Daoy (cell line): ENCODE measurements at regions not wholly inside any gene's neighbourhood (a gene's known extent, or its start where the extent isn't known, plus 50 kb on each side); places are given as distances from the start of the nearest gene placed in this dataset.
"Not testable (repeated sequence)": the region's sequence is repeated elsewhere in the genome, so short reads cannot be mapped to it uniquely, and the experiment has no call there.

Experiments
- DNase-seq: peaks from one replicate; pipeline ENCODE4 v3.0.0-alpha.2; 2015; ENCODE audit warnings: low read depth

DNA sequence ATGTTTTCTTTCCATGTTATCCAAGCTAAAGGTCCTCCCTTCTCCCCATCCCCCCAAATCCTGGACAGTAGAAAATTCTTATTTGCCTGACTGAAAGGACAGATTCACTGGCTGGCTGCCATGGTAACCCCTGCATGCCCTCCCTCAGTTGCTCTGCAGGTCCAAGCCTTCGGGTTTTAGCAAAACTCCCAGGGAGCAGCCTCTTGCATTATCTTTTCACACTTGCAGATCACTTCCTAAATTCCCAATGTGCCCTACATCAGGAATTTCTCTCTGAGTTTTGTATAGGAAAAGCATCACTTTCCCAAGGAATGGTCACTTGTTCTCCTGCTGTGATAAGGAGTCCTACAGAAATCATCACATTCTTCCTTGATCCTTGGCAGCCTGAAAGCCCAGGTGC, 75.0 kb upstream of the TENM4 start:
- DNase-seq = no peak

- no peak for DNase-seq
Measured at GRCh38 chr11:79514695-79515094, 73.9 kb upstream of the TENM4 start.

DNA sequence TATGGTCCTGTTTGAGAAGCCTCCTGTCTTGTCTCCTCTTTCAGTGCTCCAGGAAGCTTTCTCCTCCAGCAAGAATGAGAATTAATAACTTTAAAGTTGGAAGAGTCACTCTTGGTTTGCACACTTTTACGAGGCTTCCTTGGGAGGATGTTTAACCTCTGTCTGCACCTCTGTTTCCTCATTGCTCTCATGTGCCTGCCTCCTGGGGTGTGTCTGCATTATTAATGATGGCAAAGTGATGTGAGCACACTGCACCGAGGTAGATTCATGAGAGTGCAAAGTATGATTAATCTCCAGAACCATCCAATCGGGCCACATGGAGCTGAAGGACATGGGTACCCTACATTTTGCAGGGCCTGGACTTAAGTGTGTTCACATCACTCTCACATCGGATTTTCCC, 73.5 kb upstream of the TENM4 start:
- DNase-seq = no peak

DNA sequence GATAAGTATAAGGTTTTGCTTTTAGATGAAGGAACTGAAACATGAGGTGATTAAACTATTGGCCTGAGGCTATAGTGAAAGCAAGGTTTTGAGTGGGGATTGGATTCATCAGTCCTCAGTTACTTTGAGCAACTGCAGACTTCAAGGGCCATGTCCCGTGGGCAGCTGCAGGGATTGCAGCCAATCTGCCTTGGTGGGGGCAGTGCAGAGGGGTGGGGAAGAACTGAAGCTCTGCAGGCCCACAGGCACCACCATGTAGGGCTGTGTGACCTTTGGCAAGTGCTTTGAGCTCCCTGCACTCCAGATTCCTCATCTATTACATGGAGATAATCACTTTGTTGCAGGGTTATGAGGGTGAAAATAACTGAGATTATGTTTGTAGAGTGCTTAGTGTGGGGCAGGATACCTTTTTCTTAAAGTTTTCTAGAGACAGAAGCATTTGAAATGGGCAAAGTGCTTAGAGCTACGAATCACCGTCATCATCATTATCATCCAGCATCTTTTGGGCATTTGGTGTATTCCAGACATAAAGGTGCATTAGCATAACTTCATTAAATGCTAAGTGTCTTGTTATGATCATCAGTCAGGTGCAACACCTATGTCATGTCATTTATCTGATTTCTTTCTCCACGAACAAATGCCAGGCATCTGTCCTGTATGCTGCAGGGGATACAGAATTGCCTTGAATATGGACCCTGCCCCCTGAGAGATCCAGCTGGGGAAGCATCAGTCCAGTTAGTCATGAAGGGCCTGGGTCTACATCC, 72.1 kb upstream of the TENM4 start:
- no peak for DNase-seq

DNA sequence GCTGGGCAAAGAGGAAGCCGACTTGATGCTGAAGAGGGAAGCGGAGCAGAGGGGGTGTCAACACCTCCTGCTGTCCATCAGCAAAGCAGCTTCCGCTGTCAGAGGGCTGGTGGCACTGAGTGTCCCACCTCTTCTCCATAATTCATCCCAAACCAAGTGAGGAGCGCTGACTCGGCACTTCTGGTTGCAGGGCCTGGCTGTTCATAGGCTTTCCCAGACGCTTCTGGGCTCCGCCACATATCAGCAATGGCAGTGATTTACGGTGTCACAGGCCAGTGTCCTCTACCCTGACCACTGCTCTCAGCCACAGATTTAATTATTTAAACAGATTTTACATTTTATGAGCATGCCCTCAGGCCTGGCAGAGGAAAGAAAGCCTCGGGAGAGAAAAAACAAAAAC, 70.1 kb upstream of the TENM4 start:
- no peak for DNase-seq

- no peak for DNase-seq
Measured at GRCh38 chr11:79508461-79508860, 67.6 kb upstream of the TENM4 start.

DNA sequence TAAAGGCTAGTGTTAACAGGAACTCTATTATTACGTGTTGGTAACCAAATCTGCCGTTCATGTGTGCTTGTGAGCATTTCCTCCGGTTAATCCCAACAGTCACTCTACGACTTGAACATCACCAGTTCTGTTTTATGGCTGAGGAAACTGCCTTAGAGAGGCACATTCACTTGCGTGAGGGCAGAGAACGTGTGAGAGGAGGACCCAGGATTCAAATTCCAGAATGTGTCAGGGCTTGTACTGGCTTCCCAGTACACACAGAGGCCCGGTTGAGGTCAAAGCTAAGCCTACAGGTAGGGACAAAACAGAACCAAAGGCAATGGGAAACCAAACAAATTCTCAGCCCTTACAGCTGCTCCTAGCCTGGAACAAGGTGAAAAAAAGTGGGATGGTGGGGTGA, 66.9 kb upstream of the TENM4 start:
- no peak for DNase-seq

GRCh38 chr11:79506734-79507344, 66.0 kb upstream of the TENM4 start:
- DNase-seq = no peak

- no peak for DNase-seq
Measured at GRCh38 chr11:79506124-79506523, 65.3 kb upstream of the TENM4 start.

DNA sequence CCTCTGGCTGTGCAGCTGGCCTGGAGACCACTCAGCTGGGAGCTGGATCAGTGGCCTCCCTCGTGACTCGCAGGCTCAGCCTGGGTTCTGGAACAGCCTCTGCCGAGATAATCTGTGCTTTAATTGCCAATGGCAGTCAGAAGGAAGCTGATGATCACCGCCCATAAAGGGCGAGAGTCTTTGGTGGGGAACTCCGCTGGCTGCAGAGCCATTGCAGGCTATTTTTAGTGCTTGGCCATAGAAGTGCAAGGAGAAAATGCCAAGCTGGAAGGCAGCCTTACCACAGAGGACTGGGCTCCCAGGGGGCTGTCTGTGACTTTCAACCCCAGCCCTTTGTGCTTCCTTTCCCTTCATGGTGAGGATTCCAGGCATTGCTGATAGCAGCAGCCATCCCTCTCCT, 62.2 kb upstream of the TENM4 start:
- DNase-seq = no peak

DNA sequence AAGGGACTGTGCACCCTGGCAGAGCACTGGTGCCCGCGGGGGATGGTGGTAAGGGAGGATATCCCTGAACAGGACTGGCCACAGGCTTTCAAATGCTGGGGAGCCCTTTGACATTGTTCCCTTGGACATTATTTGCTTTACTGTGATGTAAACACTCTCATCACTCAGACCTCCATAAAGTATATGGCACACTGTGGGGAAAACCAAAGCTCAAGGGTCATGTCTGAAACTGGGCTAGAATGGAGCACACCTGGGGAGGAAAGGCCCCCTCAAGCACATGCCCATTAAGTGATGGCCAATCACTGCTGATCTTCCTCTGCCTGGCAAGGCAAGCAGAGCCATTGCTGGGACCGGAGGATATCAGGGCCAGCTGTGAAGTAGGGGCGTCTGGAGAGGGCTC, 60.9 kb upstream of the TENM4 start:
- no peak for DNase-seq

DNA sequence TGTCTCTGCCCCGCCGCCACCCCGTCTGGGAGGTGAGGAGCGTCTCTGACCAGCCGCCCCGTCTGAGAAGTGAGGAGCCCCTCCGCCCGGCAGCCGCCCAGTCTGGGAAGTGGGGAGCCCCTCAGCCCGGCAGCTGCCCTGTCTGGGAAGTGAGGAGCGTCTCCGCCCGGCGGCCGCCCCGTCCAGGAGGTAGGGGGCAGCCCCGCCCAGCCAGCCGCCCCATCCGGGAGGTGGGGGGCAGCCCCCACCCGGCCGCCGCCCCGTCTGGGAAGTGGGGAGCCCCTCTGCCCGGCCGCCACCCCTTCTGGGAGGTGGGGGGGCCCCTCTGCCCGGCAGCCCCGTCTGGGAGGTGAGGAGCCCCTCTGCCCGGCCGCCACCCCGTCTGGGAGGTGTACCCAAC, 59.1 kb upstream of the TENM4 start:
- not testable (repeated sequence) for DNase-seq

DNA sequence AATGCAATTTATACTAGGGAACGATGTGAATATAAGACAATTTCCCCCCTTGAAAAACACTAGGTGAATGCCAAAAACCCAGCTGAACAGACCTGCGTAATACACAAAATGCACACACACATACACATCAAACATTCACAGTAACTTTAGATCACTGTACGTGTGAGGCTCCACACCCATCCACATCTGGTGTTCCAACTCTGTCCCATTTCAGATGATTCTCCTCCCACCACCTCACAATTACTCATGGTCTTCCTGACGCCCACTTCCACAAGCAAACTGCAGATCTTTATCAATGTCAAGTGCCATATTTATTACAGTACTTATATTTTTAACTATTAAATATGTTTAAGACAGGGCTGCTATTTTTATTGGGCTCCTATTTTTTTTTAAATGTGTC, 57.8 kb upstream of the TENM4 start:
- peak; percentile 37 for DNase-seq

- peak; percentile 74 for DNase-seq
Measured at GRCh38 chr11:79493555-79494171, 52.8 kb upstream of the TENM4 start.

- DNase-seq = no peak
Measured at GRCh38 chr11:79492008-79492407, 51.2 kb upstream of the TENM4 start.
